ES-I3 (cell line): ENCODE measurements at regions not wholly inside any gene's neighbourhood (a gene's known extent, or its start where the extent isn't known, plus 50 kb on each side); places are given as distances from the start of the nearest gene placed in this dataset.
"Not testable (repeated sequence)": the region's sequence is repeated elsewhere in the genome, so short reads cannot be mapped to it uniquely, and the experiment has no call there.

Source experiments
- H3K36me3 ChIP-seq: 2 replicates; pipeline ENCODE4 v1.6.1; 2013; ENCODE audit warnings: mild to moderate bottlenecking, low read length, control low read depth, moderate library complexity; ENCODE audit not compliant: insufficient read depth
- H3K4me1 ChIP-seq: 2 replicates; pipeline ENCODE4 v1.6.1; 2013; ENCODE audit warnings: mild to moderate bottlenecking, control low read depth, low read length; ENCODE audit not compliant: insufficient read depth
- H3K9ac ChIP-seq: 2 replicates; pipeline ENCODE4 v1.6.1; 2013; ENCODE audit warnings: low read depth, mild to moderate bottlenecking, low read length, moderate library complexity
- H3K9me3 ChIP-seq: 2 replicates; pipeline ENCODE4 v1.6.1; 2013; ENCODE audit warnings: mild to moderate bottlenecking, low read length, moderate library complexity; ENCODE audit not compliant: control insufficient read depth, insufficient read depth

DNA sequence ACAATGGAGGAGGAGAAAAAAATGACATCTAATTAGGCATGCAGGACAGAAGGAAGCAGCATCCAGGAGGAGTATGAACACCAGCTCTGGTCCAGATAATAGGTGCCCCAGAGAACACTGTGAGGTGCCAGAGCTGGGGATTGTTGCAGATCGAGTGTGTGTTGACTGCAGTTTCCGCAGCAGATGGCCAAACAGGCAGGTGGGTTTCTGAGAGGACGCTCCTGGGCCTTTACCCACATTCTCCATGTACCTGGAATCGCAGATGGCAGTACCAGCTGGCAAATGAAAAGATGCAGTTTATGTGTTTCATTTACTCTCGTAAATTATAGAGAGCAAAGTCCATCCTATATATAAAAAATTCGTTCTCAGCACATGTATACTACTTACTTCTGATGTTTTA is 182.2 kb upstream of the ISL1 start:
- no peaks in the 10 kb centered on the region for H3K36me3 ChIP-seq
- H3K4me1 ChIP-seq: no peaks in the 10 kb centered on the region
- no peaks in the 10 kb centered on the region; the same call in 1 of the 2 replicates for H3K9me3 ChIP-seq
- no peak overlapping the region for H3K9ac ChIP-seq

DNA sequence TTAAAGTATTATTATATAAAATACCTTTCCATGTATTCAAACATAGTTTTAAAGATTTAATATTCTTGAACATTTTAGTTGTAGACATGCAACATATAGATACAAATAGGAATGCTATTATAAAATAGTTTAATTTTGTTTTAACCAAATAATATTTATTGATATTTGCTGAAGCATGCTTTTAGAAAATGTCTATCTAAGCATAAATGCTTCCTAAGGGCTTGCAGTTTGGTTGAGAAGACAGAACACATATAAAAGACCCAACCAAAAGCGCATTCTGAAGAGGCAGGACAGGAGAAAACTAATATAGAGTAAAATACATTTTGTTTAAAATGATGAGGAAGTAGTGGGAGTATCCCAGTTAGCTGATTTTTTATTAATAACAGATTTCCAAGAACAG is 181.5 kb upstream of the ISL1 start:
- Histone ChIP-seq H3K9ac (no peak overlapping the region), H3K4me1 (no peaks in the 10 kb centered on the region), H3K9me3 (no peaks in the 10 kb centered on the region; the same call in 1 of the 2 replicates), H3K36me3 (no peaks in the 10 kb centered on the region)

GRCh38 chr5:51202161-51202560 is 181.1 kb upstream of the ISL1 start:
- Histone ChIP-seq H3K4me1 (no peaks in the 10 kb centered on the region), H3K9me3 (no peaks in the 10 kb centered on the region; the same call in 1 of the 2 replicates), H3K36me3 (no peaks in the 10 kb centered on the region), H3K9ac (no peak overlapping the region)

DNA sequence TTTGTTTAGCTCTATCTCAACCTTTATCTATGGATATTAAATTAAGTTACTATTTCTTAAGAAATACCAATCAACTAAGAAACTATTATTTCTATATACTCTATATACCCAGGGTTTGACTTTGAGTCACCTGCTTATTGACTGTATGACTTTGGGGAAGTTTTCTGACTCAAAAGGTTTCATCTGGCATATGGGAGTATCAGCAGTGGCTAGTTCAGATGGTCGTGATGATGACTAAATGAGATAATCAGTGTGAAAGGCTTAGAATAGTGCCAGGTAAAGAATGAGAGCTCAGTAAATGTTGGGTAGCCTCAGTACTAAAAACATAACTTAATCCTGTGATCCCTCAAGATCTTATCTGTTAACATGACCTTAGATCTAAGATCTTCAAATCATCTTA is 179.7 kb upstream of the ISL1 start:
- no peaks in the 10 kb centered on the region; the same call in 1 of the 2 replicates for H3K9me3 ChIP-seq
- no peak overlapping the region for H3K9ac ChIP-seq
- no peaks in the 10 kb centered on the region for H3K4me1 ChIP-seq
- H3K36me3 ChIP-seq: no peaks in the 10 kb centered on the region

DNA sequence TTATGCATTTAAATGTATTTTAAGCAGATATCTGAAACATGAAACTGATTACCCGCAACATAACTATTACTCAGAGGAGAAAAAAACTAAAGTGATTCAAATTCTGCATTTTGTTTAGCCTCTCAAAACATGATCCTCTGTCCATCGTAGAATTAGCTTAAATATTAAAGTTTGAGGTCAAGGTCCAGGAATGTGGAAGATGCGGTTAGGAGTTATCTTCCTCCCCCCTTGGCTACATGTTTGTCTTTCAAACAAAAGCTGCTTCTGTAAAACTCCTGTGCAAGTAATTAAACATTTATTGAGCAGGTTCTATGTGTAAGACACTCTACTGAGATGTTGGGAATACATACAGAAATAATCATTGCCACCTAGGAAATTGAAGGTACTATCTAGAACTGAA is 175.0 kb upstream of the ISL1 start:
- no peaks in the 10 kb centered on the region for H3K36me3 ChIP-seq
- H3K9me3 ChIP-seq: no peaks in the 10 kb centered on the region; the same call in 1 of the 2 replicates
- H3K4me1 ChIP-seq: peaks cover 7% of the 10 kb centered on the region
- no peak overlapping the region for H3K9ac ChIP-seq

DNA sequence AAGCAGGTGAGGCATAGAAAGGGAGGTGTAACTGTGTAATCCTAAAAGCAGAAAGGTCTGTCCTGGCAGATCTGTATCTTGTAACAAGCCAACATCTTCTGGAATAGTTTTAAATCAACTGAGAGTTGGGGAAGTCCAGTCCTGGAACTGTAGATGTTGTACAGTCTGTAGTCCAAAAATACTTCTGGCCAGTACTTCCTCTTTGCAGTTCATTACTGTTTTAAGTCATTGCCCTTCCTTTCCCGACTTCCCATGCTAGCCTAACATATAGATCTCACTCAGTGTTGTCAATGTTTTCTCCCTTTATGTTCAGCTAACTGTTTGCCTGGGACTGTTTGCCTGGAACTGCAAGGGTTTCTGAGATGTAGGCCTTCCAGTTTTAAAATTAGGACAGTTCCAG is 168.5 kb upstream of the ISL1 start:
- peaks cover 18% of the 10 kb centered on the region for H3K4me1 ChIP-seq
- H3K9ac ChIP-seq: no peak overlapping the region
- no peaks in the 10 kb centered on the region for H3K36me3 ChIP-seq
- no peaks in the 10 kb centered on the region for H3K9me3 ChIP-seq

DNA sequence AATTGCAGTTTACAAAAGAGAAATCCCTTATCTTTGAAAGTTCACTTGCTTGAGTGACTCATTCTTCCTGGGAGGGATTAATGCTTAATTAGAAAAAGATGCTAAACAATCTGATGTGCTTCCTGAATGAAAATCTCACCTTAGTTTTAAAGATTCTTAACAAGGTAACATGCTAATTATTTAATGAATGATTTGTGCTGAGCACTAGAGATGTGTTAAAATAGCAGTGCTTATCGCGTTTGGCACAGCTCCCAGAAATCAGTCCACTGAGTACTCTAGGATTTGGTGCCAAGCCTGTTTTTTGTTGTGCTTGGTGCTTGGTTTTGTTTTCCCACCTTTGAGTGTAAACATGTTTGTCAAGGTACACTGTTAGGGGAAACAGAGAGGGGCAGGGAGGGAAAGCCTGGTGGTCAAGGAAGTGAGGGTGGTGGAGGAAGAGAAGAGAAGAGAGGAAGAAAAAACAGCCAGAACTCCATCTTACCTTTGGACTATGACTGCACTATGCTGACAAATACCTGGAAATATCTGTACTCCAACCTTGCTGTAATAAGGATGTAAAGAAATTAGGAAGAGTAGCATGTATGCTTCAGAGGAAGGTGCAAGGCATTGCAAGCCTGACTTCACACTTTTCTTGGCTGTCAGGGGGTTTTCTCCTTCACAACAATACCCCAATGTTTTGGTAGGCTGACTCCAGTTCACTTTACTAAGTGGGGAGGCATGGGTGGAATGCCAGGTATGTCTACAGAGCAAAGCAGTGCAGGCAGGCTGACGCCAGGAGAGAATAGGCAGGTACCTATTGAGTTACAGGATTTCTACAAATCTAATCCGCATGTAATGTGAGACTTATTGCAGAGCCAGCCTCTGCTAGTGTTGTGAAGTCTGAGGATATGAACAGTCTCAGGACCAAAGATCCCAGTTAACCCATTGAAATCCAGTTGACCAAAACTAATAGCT is 157.2 kb upstream of the ISL1 start:
- H3K9ac ChIP-seq: no peak overlapping the region
- no peaks in the 10 kb centered on the region for H3K36me3 ChIP-seq

DNA sequence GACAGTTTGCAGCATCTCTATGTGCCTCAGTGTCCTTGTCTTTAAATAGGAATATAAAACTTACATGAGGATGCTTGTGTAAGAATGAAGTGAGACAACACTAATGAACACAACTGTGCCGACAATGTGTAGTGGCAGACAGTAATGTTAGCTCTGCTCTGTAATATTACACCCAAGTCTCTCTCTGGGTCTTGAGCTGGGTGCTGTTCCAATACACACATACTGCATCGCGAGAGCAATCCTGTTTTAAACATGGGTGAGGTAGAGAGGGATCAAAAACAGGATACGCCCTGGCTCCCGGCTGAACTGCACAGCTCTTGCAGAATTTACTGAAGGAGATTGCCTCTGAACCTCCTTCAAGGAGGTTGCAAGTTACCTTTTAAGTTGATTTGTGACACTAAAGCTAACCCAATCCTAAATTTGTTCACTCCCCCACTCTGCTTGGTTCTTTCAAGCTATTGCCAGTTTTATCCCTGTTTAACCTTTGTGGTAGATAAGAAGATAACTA is 155.2 kb upstream of the ISL1 start:
- H3K4me1 ChIP-seq: peaks cover 11% of the 10 kb centered on the region
- H3K9me3 ChIP-seq: 0 out of 2 replicates have a peak, but pooled peaks cover 4% of the 10 kb centered on the region
- no peak overlapping the region for H3K9ac ChIP-seq
- no peaks in the 10 kb centered on the region for H3K36me3 ChIP-seq

More for the DNA sequence above, 157.2 kb upstream of the ISL1 start:
- Histone ChIP-seq H3K9me3 (no peaks in the 10 kb centered on the region), H3K4me1 (peaks cover 11% of the 10 kb centered on the region)

DNA sequence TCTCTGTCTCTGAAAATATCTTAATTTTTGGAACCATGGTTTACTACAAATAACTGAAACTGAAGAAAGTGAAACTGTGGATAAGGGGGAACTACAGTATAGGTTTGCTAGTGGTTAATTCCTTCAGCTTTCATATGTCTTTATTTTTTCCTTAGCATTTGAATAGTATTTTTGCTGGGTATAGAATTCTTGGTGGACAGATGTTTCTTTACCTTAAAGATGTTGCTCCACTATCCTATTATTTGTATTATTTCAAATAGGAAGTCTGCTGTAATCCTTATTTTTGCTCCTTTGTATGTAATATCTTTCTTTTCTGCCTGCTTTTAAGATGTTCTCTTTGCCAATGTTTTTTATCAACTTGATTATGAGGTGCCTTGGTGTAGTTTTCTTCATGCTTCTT is 152.9 kb upstream of the ISL1 start:
- Histone ChIP-seq H3K36me3 (no peaks in the 10 kb centered on the region), H3K9ac (no peak overlapping the region), H3K4me1 (peaks cover 9% of the 10 kb centered on the region), H3K9me3 (0 out of 2 replicates have a peak, but pooled peaks cover 4% of the 10 kb centered on the region)

DNA sequence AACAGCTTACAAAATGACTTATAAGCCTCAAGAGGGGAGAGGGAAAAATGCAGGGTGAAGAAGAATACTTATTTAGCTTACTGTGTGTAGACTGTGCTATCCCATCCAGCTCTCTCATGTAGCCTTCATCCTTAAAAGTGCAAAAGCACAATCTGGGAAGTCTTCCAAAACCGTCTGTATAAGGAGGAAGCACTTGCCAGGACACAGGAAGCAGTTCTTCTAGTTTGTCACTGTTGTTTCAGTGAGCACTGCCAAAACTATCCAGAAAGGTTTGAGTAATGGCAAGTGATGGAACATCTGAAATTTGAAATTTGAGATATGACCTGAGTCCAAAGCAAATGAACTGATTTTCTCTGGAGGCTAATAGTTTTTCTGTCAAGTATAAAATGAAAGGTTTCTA is 140.8 kb upstream of the ISL1 start:
- H3K36me3 ChIP-seq: no peaks in the 10 kb centered on the region

GRCh38 chr5:51250957-51251356 is 132.3 kb upstream of the ISL1 start:
- not testable (repeated sequence) for H3K9me3 ChIP-seq, H3K36me3 ChIP-seq, H3K4me1 ChIP-seq, H3K9ac ChIP-seq

More for the DNA sequence above, 140.8 kb upstream of the ISL1 start:
- Histone ChIP-seq H3K9me3 (no peaks in the 10 kb centered on the region), H3K4me1 (no peaks in the 10 kb centered on the region), H3K9ac (no peak overlapping the region)

DNA sequence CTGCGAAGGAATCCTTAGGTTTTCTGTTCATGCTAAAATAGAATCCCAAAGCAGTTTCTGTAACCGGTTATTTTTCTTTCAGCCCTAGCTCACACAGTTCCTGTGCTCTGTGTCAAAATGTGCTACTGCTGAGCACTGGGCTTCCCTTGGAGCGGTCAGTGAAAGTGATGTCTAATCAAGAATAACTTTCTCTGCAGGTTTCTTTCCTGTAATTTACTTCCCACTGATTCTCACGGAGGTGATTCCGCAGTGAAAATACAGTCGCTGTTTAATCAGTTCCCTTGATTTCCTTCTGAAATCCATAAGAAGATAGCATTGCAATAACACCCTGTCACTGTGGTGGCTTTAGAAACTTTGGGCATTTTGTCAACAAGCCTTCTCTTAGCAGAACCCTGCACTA is 112.0 kb upstream of the ISL1 start:
- H3K9ac ChIP-seq: no peak overlapping the region
- H3K9me3 ChIP-seq: no peaks in the 10 kb centered on the region; the same call in 1 of the 2 replicates
- H3K4me1 ChIP-seq: peaks cover 4% of the 10 kb centered on the region; the same call in 1 of the 2 replicates
- no peaks in the 10 kb centered on the region for H3K36me3 ChIP-seq

DNA sequence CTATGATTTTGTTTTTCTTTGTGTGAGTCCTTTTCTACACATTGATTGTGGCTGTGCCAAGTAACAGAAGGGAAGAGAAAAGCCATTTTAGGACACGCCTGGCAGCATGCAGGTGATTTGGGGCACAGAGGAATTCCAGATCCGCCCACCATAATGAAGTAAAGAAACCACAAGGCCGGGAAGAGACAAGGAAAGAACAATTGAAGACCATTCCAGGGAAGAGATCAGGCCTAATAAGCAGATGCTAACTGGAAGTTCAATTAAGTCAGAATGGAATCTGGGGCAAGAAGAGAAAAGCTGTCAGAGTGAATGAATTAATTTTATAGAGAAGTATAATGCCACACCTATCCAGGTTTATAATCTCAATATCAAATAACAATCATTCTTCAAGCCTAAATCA is 110.2 kb upstream of the ISL1 start:
- Histone ChIP-seq H3K36me3 (no peaks in the 10 kb centered on the region), H3K9me3 (no peaks in the 10 kb centered on the region; the same call in 1 of the 2 replicates), H3K9ac (no peak overlapping the region), H3K4me1 (peaks cover 4% of the 10 kb centered on the region; the same call in 1 of the 2 replicates)

DNA sequence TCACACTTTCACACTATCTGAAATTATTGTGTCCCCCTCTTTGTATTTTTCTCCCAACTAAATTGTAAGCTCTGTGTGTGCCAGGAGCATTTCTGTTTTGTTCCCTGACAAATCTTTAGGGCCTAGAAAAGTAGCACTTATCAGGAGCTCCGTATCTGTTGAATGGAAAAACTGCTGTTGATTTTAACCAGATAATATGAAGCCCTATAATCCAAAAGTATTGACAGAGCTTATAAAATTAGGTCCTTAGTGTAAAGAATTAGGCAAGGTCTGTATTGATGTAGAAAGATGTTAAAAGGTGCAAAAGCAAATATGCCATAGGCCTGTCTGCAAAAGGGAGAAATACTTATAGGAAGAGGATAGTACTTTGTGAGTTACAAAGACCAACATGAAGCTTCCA is 109.4 kb upstream of the ISL1 start:
- no peak overlapping the region for H3K9ac ChIP-seq
- H3K9me3 ChIP-seq: no peaks in the 10 kb centered on the region; the same call in 1 of the 2 replicates
- H3K4me1 ChIP-seq: peaks cover 11% of the 10 kb centered on the region
- no peaks in the 10 kb centered on the region for H3K36me3 ChIP-seq

DNA sequence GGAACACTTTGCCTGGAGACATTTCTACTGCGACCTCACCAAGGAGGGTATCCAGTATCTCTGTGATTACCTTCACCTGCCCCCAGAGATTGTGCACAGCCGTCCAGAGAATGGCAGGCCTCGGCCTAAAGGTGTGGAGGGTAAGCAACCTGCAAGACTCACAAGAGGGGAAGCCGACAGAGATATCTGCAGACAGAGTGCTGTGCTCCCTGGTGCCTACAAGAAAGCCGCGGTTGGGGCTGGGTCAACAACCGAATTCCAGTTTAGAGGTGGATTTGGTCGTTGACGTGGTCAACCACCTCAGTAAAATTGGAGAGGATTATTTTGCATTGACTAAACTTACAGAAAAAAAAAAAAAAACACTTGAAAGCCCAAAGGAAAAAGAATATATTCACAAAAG is 107.8 kb upstream of the ISL1 start:
- peaks cover 16% of the 10 kb centered on the region for H3K4me1 ChIP-seq

More for the DNA sequence above, 107.8 kb upstream of the ISL1 start:
- H3K9ac ChIP-seq: no peak overlapping the region
- H3K36me3 ChIP-seq: no peaks in the 10 kb centered on the region
- H3K9me3 ChIP-seq: no peaks in the 10 kb centered on the region; the same call in 1 of the 2 replicates
